ENCODE measurements at regions not wholly inside any gene's neighbourhood (a gene's known extent, or its start where the extent isn't known, plus 50 kb on each side); places are given as distances from the start of the nearest gene placed in this dataset.

DNA sequence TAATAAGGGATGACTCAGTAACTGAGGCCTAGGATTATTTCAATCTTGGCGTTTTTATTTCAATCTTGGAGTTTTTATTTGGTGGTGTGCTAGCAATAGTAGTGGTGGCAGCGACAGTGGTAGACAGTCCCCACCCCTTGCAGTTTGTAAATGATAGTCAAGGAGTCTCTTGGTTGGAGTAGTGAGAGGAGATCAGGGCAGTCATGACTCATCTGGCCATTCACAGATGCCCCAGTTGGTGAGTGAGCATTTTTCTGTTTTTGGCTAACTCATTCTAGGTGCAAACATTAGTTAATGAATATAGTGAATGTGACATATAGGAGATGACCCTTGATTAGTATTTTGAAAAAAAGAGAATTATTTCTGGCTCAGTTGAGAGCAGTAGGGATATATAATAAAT lies 93.5 kb upstream of the ADAD1 start:
- H3K36me3 ChIP-seq (replicated peaks; ENCODE audit: low read depth, low read length): no peaks in the 10 kb centered on the region
- H3K9me3 ChIP-seq (ENCODE audit: insufficient read depth, low read length): no peaks in the 10 kb centered on the region
- no peak overlapping the region for H3K4me3 ChIP-seq (ENCODE audit: low read length)
- no peaks in the 10 kb centered on the region for H4K20me1 ChIP-seq (ENCODE audit: insufficient read depth, low read length)
- H3K9ac ChIP-seq (ENCODE audit: low read length): no peak overlapping the region
- H3K79me2 ChIP-seq (ENCODE audit: low read length): no peaks in the 10 kb centered on the region
- H3K27me3 ChIP-seq (ENCODE audit: low read depth, low read length): no peaks in the 10 kb centered on the region
- no peak overlapping the region for H2AFZ ChIP-seq (ENCODE audit: low read depth, low read length)
- no peak overlapping the region for H3K4me2 ChIP-seq (ENCODE audit: low read length)
- TF ChIP-seq EZH2phosphoT487 (IDR thresholded peaks at IDR 0.05; ENCODE audit: low read depth): no peak
- TF ChIP-seq, protein P1, sequence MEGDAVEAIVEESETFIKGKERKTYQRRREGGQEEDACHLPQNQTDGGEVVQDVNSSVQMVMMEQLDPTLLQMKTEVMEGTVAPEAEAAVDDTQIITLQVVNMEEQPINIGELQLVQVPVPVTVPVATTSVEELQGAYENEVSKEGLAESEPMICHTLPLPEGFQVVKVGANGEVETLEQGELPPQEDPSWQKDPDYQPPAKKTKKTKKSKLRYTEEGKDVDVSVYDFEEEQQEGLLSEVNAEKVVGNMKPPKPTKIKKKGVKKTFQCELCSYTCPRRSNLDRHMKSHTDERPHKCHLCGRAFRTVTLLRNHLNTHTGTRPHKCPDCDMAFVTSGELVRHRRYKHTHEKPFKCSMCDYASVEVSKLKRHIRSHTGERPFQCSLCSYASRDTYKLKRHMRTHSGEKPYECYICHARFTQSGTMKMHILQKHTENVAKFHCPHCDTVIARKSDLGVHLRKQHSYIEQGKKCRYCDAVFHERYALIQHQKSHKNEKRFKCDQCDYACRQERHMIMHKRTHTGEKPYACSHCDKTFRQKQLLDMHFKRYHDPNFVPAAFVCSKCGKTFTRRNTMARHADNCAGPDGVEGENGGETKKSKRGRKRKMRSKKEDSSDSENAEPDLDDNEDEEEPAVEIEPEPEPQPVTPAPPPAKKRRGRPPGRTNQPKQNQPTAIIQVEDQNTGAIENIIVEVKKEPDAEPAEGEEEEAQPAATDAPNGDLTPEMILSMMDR (IDR thresholded peaks at IDR 0.05; ENCODE audit: low read depth, low read length): no peak
- H3K27ac ChIP-seq (ENCODE audit: low read length): no peak overlapping the region
- no peaks in the 10 kb centered on the region for H3K4me1 ChIP-seq (ENCODE audit: low read length)

- TF ChIP-seq EZH2phosphoT487 (IDR thresholded peaks at IDR 0.05; ENCODE audit: low read depth): no peak
- TF ChIP-seq, protein P1 (IDR thresholded peaks at IDR 0.05; ENCODE audit: low read depth, low read length): no peak
- Histone ChIP-seq H3K9me3 (ENCODE audit: insufficient read depth, low read length) (no peaks in the 10 kb centered on the region), H3K4me3 (ENCODE audit: low read length) (no peak overlapping the region), H3K27me3 (ENCODE audit: low read depth, low read length) (no peaks in the 10 kb centered on the region), H3K4me2 (ENCODE audit: low read length) (no peak overlapping the region), H3K9ac (ENCODE audit: low read length) (no peak overlapping the region), H3K36me3 (replicated peaks; ENCODE audit: low read depth, low read length) (no peaks in the 10 kb centered on the region), H2AFZ (ENCODE audit: low read depth, low read length) (no peak overlapping the region), H3K79me2 (ENCODE audit: low read length) (no peaks in the 10 kb centered on the region), H3K4me1 (ENCODE audit: low read length) (no peaks in the 10 kb centered on the region), H3K27ac (ENCODE audit: low read length) (no peak overlapping the region), H4K20me1 (ENCODE audit: insufficient read depth, low read length) (no peaks in the 10 kb centered on the region)
Measured at GRCh38 chr4:122293374-122294365, 85.1 kb upstream of the ADAD1 start.

- Histone ChIP-seq H3K4me1 (ENCODE audit: low read length) (no peaks in the 10 kb centered on the region), H3K36me3 (replicated peaks; ENCODE audit: low read depth, low read length) (no peaks in the 10 kb centered on the region), H3K79me2 (ENCODE audit: low read length) (no peaks in the 10 kb centered on the region), H3K27me3 (ENCODE audit: low read depth, low read length) (no peaks in the 10 kb centered on the region), H3K9ac (ENCODE audit: low read length) (no peak overlapping the region), H3K4me2 (ENCODE audit: low read length) (no peak overlapping the region), H3K9me3 (ENCODE audit: insufficient read depth, low read length) (no peaks in the 10 kb centered on the region), H4K20me1 (ENCODE audit: insufficient read depth, low read length) (no peaks in the 10 kb centered on the region), H3K4me3 (ENCODE audit: low read length) (no peak overlapping the region), H2AFZ (ENCODE audit: low read depth, low read length) (no peak overlapping the region), H3K27ac (ENCODE audit: low read length) (no peak overlapping the region)
- TF ChIP-seq EZH2phosphoT487 (IDR thresholded peaks at IDR 0.05; ENCODE audit: low read depth): no peak
- TF ChIP-seq, protein P1 (IDR thresholded peaks at IDR 0.05; ENCODE audit: low read depth, low read length): no peak
Measured at GRCh38 chr4:122297694-122298093, 81.1 kb upstream of the ADAD1 start.

DNA sequence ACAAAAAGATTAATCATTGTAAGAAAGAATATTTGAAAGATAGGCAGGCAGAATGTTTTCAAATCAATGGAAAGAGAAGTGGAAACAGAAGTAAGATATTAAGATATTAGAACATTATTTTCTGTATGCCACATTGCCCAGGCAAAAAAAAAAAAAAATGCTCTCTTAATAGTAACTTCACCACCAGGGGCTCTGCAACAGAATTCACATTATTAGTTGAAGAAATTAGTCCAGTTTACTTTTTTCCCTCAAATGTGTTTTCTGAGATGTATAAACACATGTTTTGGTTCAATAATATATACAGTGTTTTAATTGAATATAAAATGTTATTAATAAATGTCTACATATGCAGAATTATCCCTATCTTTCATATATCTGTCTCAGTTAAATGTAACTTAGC lies 78.0 kb upstream of the ADAD1 start:
- H4K20me1 ChIP-seq (ENCODE audit: insufficient read depth, low read length): no peaks in the 10 kb centered on the region
- H3K79me2 ChIP-seq (ENCODE audit: low read length): no peaks in the 10 kb centered on the region
- no peaks in the 10 kb centered on the region for H3K36me3 ChIP-seq (replicated peaks; ENCODE audit: low read depth, low read length)
- no peak overlapping the region for H3K27ac ChIP-seq (ENCODE audit: low read length)
- no peak overlapping the region for H2AFZ ChIP-seq (ENCODE audit: low read depth, low read length)
- H3K9ac ChIP-seq (ENCODE audit: low read length): no peak overlapping the region
- no peaks in the 10 kb centered on the region for H3K4me1 ChIP-seq (ENCODE audit: low read length)
- no peak overlapping the region for H3K4me3 ChIP-seq (ENCODE audit: low read length)
- TF ChIP-seq, protein P1 (IDR thresholded peaks at IDR 0.05; ENCODE audit: low read depth, low read length): peak; percentile 19; the same call in 1 of the 2 replicates
- no peak for TF ChIP-seq EZH2phosphoT487 (IDR thresholded peaks at IDR 0.05; ENCODE audit: low read depth)
- no peak overlapping the region for H3K4me2 ChIP-seq (ENCODE audit: low read length)
- H3K9me3 ChIP-seq (ENCODE audit: insufficient read depth, low read length): no peaks in the 10 kb centered on the region
- H3K27me3 ChIP-seq (ENCODE audit: low read depth, low read length): no peaks in the 10 kb centered on the region
